Stimulated activated CD8-positive, alpha-beta memory T cell treated with anti-CD3 and anti-CD28 coated beads, Interleukin-15, amount 100 ng/mL, for 48 hours (primary cell): ENCODE measurements at regions not wholly inside any gene's neighbourhood (a gene's known extent, or its start where the extent isn't known, plus 50 kb on each side); places are given as distances from the start of the nearest gene placed in this dataset.

ENCODE experiments used
- DNase-seq, 2 donors: peaks; one replicate each; pipeline ENCODE4 v3.0.0-alpha.2; 2020; ENCODE audit warnings: low read depth in 2 of 2

- DNase-seq: no peak
Measured at GRCh38 chr3:111244760-111245159, 173.1 kb downstream of the NECTIN3 start.

- no peak for DNase-seq
Measured at GRCh38 chr3:111246967-111247760, 175.5 kb downstream of the NECTIN3 start.

GRCh38 chr3:111248406-111248805, 176.8 kb downstream of the NECTIN3 start:
- no peak for DNase-seq

DNA sequence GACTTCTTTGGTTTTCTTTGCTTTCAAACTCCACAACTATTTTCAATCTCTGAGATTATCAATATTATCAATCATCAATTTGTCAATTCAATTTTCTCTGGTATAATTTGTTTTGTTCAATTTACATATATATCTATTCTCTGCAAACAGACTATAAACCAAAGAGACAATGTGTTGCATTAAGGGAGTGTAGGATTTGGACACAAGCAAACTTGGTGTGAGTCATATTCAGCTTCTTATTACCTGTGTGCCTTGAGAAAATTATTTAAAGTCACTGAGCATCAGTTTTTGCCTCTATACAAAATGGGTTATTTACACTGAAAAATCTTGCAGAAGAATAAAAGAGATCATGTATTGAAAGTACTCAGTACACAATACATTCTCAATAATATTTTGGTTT, 177.8 kb downstream of the NECTIN3 start:
- no peak for DNase-seq

- DNase-seq: no peak
Measured at GRCh38 chr3:111252779-111253178, 181.2 kb downstream of the NECTIN3 start.

DNA sequence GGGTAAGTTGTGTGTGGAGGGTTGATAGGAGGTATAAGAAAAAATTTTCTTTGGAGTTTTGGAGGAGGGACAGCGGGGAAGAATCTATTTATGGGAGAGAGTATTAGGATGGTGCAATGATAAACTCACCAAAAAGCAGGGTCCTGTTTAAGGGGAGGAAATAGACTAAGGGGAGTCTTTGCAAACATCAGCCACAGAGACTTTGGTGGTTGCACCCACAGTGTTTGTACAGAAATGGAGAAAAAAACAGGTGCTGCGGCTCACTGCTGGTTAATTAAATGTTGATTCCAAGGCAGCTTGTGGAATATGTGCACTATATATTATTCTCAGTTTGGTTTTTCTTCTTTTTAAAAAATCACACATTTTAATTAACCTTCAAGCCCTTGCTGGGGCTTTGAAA, 182.1 kb downstream of the NECTIN3 start:
- no peak for DNase-seq

- DNase-seq: no peak
Measured at GRCh38 chr3:111260878-111261277, 189.3 kb downstream of the NECTIN3 start.

- no peak for DNase-seq
Measured at GRCh38 chr3:111269777-111270176, 198.2 kb downstream of the NECTIN3 start.

DNA sequence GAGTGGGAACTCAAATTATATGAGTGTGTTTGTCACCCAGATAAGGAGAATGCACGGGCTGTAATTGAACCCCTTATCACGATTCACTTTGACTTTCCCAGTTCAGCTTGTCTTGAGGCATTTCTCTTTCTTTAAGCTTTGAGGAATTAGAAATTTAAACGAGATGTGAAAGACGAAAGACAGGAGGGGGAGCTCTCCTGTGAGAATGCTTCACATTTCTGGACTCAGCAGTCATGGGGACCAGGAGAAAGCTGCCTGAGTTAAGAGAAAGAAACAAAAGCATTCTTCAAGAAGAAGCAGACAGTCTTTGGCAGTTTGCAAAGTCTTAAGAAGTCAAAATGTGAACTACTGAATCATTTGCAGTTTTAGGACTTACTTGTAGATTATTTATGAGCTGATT, 205.6 kb downstream of the NECTIN3 start:
- no peak for DNase-seq

DNA sequence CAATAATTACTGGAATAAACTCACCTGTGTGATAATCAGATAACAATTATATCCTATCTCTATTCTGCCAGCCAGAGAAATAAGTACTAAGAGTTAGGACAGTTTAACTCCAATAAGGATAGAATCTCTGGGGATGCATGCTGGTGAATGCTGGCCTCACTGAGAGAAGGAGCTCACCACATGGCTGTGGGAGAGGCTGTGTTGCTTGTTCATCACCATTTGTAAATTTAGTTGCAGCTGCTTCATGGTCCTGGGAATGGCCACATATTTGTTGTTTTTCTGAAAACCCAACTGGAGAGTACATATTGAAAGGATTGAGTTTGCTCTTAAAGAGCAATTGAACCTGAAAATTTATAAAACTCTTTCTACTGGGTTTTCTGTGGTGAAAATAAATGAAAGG, 207.3 kb downstream of the NECTIN3 start:
- DNase-seq: no peak

GRCh38 chr3:111282024-111282423, 210.4 kb downstream of the NECTIN3 start:
- DNase-seq: no peak

GRCh38 chr3:111283165-111283564, 211.5 kb downstream of the NECTIN3 start:
- DNase-seq: no peak

- no peak for DNase-seq
Measured at GRCh38 chr3:111284503-111285183, 213.0 kb downstream of the NECTIN3 start.

GRCh38 chr3:111285184-111285538, 213.5 kb downstream of the NECTIN3 start:
- DNase-seq: no peak

DNA sequence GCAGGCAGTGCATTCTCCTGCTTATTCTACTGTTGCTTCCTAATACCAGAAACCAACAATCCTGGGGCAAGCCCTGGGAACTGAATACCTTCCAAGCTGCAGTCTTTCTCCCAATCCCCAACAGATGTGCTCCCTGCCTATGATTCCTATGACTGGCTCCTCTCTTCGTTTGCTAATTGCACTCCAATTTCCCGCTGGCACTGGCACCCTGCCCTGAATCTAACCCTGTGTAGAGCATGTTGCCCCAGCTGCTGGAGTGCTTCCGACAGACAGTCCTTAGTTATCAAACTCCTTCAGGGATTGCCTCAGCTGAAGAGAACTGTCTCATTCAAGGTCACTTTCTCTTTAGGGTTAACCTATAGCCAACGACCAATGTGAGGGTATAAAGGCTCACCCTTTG, 214.1 kb downstream of the NECTIN3 start:
- no peak for DNase-seq

DNA sequence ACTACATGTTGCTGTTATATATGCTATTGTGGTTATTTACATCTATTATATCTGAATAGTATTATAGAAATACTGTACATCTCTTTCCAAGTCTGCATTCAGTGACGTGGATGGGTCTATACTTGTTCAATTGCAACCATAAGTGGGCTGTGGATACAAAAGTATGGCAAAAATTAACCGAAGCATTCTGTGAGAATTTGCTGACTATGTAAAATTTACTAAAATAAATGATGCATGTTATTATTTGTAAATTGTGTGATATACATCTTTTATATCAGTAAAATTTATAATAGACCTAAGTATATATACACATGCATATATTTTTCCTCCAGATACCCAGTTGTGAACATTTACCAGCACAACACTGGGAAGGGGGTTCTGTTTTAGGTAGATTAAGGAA, 215.1 kb downstream of the NECTIN3 start:
- DNase-seq: no peak

GRCh38 chr3:111292117-111292516, 220.5 kb downstream of the NECTIN3 start:
- no peak for DNase-seq

- no peak for DNase-seq
Measured at GRCh38 chr3:111299192-111299615, 227.6 kb downstream of the NECTIN3 start.

DNA sequence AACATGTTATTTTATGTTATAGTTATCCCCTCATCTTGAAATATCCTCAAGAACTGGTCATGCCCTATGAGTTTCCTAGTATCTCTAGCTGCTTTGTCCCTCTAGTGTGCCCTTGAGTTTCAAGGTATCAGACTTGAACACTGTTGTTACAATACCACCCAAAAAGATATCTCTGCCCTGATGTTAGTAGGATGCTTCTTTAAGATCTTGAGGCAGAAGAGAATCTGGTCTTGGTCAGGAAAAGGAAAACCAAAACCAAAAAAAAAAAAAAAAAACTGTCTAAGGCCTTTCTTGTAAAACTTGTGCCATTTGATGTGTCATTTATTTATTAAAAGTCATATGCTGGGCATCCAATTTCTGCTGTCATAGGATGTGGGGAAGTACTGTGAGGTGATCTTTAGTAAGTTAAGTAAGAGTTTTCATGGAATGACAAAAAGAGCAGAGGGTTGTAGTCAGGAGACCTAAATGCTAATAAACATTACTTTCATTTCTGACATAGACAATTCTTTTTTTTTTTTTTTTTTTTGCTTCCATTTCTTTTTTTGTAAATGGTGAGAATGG, 229.7 kb downstream of the NECTIN3 start:
- no peak for DNase-seq

- DNase-seq: no peak
Measured at GRCh38 chr3:111302063-111302462, 230.4 kb downstream of the NECTIN3 start.

GRCh38 chr3:111303760-111304159, 232.1 kb downstream of the NECTIN3 start:
- no peak for DNase-seq

DNA sequence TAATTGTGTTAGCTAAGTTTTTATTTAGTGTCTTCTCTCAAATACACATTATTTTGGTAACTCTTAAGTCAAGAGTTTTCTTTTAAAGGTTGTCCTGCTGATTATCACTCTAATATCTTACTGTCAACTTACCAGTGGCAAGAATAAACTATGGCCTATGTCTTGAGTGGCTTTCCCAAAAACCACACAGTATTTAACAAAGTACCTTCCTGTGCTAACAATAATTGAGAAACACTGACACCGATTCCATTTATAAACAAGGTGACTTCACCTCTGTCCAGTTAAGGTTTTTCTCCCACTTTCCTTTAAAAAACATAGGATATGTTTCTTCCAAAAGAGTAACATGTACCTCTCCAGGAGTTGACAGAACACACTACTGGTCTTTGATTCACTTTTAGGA, 234.3 kb upstream of the CD96 start:
- DNase-seq: no peak

DNA sequence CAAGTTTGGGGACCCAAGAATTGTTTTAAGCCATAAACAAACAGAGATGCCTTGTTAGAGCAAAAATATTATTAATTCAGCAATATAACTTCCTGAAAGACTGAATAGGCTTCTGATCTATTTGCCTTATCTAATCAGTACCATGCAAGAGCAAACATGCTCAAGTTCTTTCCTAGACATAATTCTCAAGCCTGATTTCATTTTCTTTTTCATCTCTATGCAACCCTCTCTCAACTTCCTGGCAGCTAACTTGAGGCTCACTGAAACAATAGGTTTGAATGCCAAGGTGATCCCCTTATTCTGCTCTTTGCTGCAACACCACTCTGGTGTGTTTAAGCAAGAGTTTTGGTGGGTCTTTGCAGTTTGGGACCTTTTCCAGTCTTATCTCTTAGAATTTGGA, 230.9 kb upstream of the CD96 start:
- DNase-seq: no peak
